Psoas muscle (tissue), 7 donors: ENCODE measurements at regions not wholly inside any gene's neighbourhood (a gene's known extent, or its start where the extent isn't known, plus 50 kb on each side); places are given as distances from the start of the nearest gene placed in this dataset.

Experiments used
- ATAC-seq, 4 donors: fragments of 200-7000 bp; cut with Tn5 transposase; one replicate each; pipeline ENCODE4 v1.9.1; 2020; ENCODE audit warnings: moderate library complexity in 3 of 4, mild to moderate bottlenecking in 2 of 4
- DNase-seq, 2 donors: peaks; one replicate each; pipeline ENCODE4 v3.0.0-alpha.2; 2020
- H3K27ac ChIP-seq: fragments of 200-600 bp; one replicate; pipeline ENCODE4 v1.8.0; 2022
- H3K27me3 ChIP-seq, 3 donors: fragments of 200-600 bp in 1 of 3; one replicate each; pipeline versions ENCODE4 v1.6.1 to v1.8.0; 2013 to 2022; ENCODE audit warnings: low read length in 2 of 3, mild to moderate bottlenecking in 2 of 3, moderate library complexity in 1 of 3; ENCODE audit not compliant: insufficient read depth in 3 of 3
- H3K36me3 ChIP-seq, 2 donors: fragments of 200-600 bp in 1 of 2; one replicate each; pipeline versions ENCODE4 v1.6.1 to v1.8.0; 2013 to 2022; ENCODE audit warnings: low read depth in 1 of 2, mild to moderate bottlenecking in 1 of 2, moderate library complexity in 1 of 2; ENCODE audit not compliant: insufficient read depth in 1 of 2
- H3K4me1 ChIP-seq: fragments of 200-600 bp; one replicate; pipeline ENCODE4 v1.8.0; 2022
- H3K4me3 ChIP-seq: fragments of 200-600 bp; one replicate; pipeline ENCODE4 v1.8.0; 2022; ENCODE audit warnings: mild to moderate bottlenecking
- H3K9me3 ChIP-seq: fragments of 200-600 bp; one replicate; pipeline ENCODE4 v1.8.0; 2022
- CTCF ChIP-seq: fragments of 200-600 bp; IDR thresholded peaks from one replicate; pipeline ENCODE4 v1.8.0; 2022; ENCODE audit warnings: antibody characterized with exemption
- WGBS, 3 donors: extraction: QIAGEN DNeasy Blood & Tissue Kit; methylation state at CpG; one replicate each; pipeline versions ENCODE4 v1.1.6 to v1.1.7; 2013; 5-methylcytosine and 5-hydroxymethylcytosine counted together
- intact Hi-C, 2 donors: fragments of 100-400 bp; cut with DNase I; formaldehyde crosslinking; loops; one replicate each; pipeline versions ENCODE4 v1.11.0 to v1.14.2; 2022
- donor health status: healthy with polysubstance abuse.
- donor health status: DM: no; HTN: no; CAD: no; lungs with moderate emphysema.
- donor health status: Bipolar disorder and iron deficiency.
- donor health status: healthy.
- donor health status: DM: yes; HTN: yes; CAD: no.
- donor health status: DM: no; HTN: no; CAD: no.
- donor health status: DM: yes; HTN: yes; CAD: no.

- Histone ChIP-seq H3K27me3 (no peaks in the 10 kb centered on the region), H3K4me1 (no peaks in the 10 kb centered on the region), H3K4me3 (no peak overlapping the region), H3K36me3 (no peaks in the 10 kb centered on the region), H3K27ac (no peak overlapping the region), H3K9me3 (no peaks in the 10 kb centered on the region)
- no peak for TF ChIP-seq CTCF
- ATAC-seq, result no peak
- 78 to 88% (median 84%) methylated on average over 2 of the region's 2 CpGs for WGBS, 3 donors
- intact Hi-C loops, result loop anchor here in 1 of 2 donors (10.0 kb wide), 1 partner anchor 798 kb away; no protein-coding TSS in a partner anchor
- no peak for DNase-seq
Measured at GRCh38 chr5:53426878-53427277, 53.6 kb upstream of the FST start.

- Histone ChIP-seq H3K9me3 (no peaks in the 10 kb centered on the region), H3K4me1 (no peaks in the 10 kb centered on the region), H3K27ac (no peak overlapping the region), H3K4me3 (no peak overlapping the region), H3K36me3 (no peaks in the 10 kb centered on the region), H3K27me3 (peaks cover 0 to 1% (median 0%) of the 10 kb centered on the region in 3 donors)
- intact Hi-C loops, result loop anchor here in 1 of 2 donors (10.0 kb wide), 1 partner anchor 797 kb away; no protein-coding TSS in a partner anchor
- ATAC-seq, result no peak
- no peak for DNase-seq
- no peak for TF ChIP-seq CTCF
Measured at GRCh38 chr5:53427965-53428364, 52.5 kb upstream of the FST start.

DNA sequence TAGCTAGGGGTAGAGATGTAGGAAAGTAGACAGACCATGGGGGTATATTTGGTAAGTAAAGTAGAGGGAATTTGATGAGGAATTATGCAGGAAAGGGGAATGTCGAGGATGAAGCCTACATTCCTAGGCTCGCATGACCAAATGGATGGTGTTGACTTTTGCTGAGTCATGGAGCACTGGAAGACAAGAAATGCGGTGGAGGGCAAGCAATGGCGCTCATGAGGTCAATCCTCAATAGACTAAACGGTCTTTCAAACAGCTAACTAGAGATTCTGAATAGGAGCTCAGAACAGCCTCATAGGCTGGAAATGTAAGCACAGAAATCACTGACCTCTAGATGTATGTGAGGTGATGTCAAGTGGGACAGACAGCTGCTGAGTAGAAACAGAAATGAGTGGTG, 50.7 kb upstream of the FST start:
- H3K36me3 ChIP-seq, result no peaks in the 10 kb centered on the region
- WGBS, 3 donors, result 85 to 91% (median 87%) methylated on average over 5 of the region's 5 CpGs
- DNase-seq, result no peak
- H3K9me3 ChIP-seq, result no peaks in the 10 kb centered on the region
- peaks cover 0 to 5% (median 0%) of the 10 kb centered on the region in 3 donors for H3K27me3 ChIP-seq
- no peak overlapping the region for H3K27ac ChIP-seq
- H3K4me1 ChIP-seq, result no peaks in the 10 kb centered on the region
- no peak for ATAC-seq
- H3K4me3 ChIP-seq, result no peak overlapping the region
- intact Hi-C loops, result loop anchor here in 1 of 2 donors (10.0 kb wide), 2 partner anchors 305 to 795 kb away; no protein-coding TSS in a partner anchor
- no peak for TF ChIP-seq CTCF

- H3K27ac ChIP-seq, result no peak overlapping the region
- TF ChIP-seq CTCF, result peak; percentile 15
- H3K36me3 ChIP-seq, result no peaks in the 10 kb centered on the region
- H3K4me3 ChIP-seq, result no peak overlapping the region
- 39 to 60% (median 50%) methylated on average over 5 of the region's 5 CpGs for WGBS, 3 donors
- no peaks in the 10 kb centered on the region for H3K9me3 ChIP-seq
- intact Hi-C loops, result loop anchor here in 1 of 2 donors (10.0 kb wide), 1 partner anchor 306 kb away; no protein-coding TSS in a partner anchor
- DNase-seq (no peak), ATAC-seq (no peak)
- no peaks in the 10 kb centered on the region for H3K4me1 ChIP-seq
- H3K27me3 ChIP-seq, result peaks cover 0 to 5% (median 0%) of the 10 kb centered on the region in 3 donors
Measured at GRCh38 chr5:53430618-53431252, 49.7 kb upstream of the FST start.
